D341Med (cell line): ENCODE measurements at regions not wholly inside any gene's neighbourhood (a gene's known extent, or its start where the extent isn't known, plus 50 kb on each side); places are given as distances from the start of the nearest gene placed in this dataset.
"Not testable (repeated sequence)": the region's sequence is repeated elsewhere in the genome, so short reads cannot be mapped to it uniquely, and the experiment has no call there.

Source experiments
- DNase-seq: peaks from one replicate; pipeline ENCODE4 v3.0.0; 2012; ENCODE audit warnings: low spot score

GRCh38 chr2:192947352-192947751, 752.6 kb upstream of the TMEFF2 start:
- no peak for DNase-seq

- DNase-seq, result no peak
These were observed 746.0 kb upstream of the TMEFF2 start for GRCh38 chr2:192940767-192941166.

GRCh38 chr2:192932376-192932775, 737.6 kb upstream of the TMEFF2 start:
- DNase-seq, result no peak

- DNase-seq, result not testable (repeated sequence)
These were observed 726.9 kb upstream of the TMEFF2 start for GRCh38 chr2:192921631-192922030.

- DNase-seq, result no peak
These were observed 706.7 kb upstream of the TMEFF2 start for GRCh38 chr2:192901446-192901845.

- DNase-seq, result no peak
These were observed 704.7 kb upstream of the TMEFF2 start for GRCh38 chr2:192899466-192899865.

GRCh38 chr2:192893976-192894375, 699.2 kb upstream of the TMEFF2 start:
- not testable (repeated sequence) for DNase-seq

- DNase-seq, result no peak
These were observed 693.4 kb upstream of the TMEFF2 start for GRCh38 chr2:192888109-192888508.

GRCh38 chr2:192887337-192887736, 692.6 kb upstream of the TMEFF2 start:
- DNase-seq, result no peak

- no peak for DNase-seq
These were observed 691.9 kb upstream of the TMEFF2 start for GRCh38 chr2:192886636-192887035.

GRCh38 chr2:192885569-192886160, 690.9 kb upstream of the TMEFF2 start:
- DNase-seq, result no peak

GRCh38 chr2:192877159-192877558, 682.4 kb upstream of the TMEFF2 start:
- no peak for DNase-seq

- no peak for DNase-seq
These were observed 682.0 kb upstream of the TMEFF2 start for GRCh38 chr2:192876698-192877097.

- no peak for DNase-seq
These were observed 660.0 kb upstream of the TMEFF2 start for GRCh38 chr2:192854706-192855105.

- no peak for DNase-seq
These were observed 659.3 kb upstream of the TMEFF2 start for GRCh38 chr2:192854031-192854430.

GRCh38 chr2:192828947-192829346, 634.2 kb upstream of the TMEFF2 start:
- no peak for DNase-seq

- DNase-seq, result no peak
These were observed 633.4 kb upstream of the TMEFF2 start for GRCh38 chr2:192828175-192828574.

- no peak for DNase-seq
These were observed 633.0 kb upstream of the TMEFF2 start for GRCh38 chr2:192827735-192828134.

GRCh38 chr2:192814376-192814775, 619.6 kb upstream of the TMEFF2 start:
- DNase-seq, result no peak

- no peak for DNase-seq
These were observed 618.6 kb upstream of the TMEFF2 start for GRCh38 chr2:192813341-192813740.

GRCh38 chr2:192809173-192809572, 614.4 kb upstream of the TMEFF2 start:
- DNase-seq, result no peak

GRCh38 chr2:192783643-192784042, 588.9 kb upstream of the TMEFF2 start:
- DNase-seq, result no peak

- no peak for DNase-seq
These were observed 580.9 kb upstream of the TMEFF2 start for GRCh38 chr2:192775459-192776262.

GRCh38 chr2:192775011-192775410, 580.3 kb upstream of the TMEFF2 start:
- DNase-seq, result no peak
